NB4 (cell line): ENCODE measurements at regions not wholly inside any gene's neighbourhood (a gene's known extent, or its start where the extent isn't known, plus 50 kb on each side); places are given as distances from the start of the nearest gene placed in this dataset.

Experiments used
- DNase-seq: peaks from one replicate; pipeline ENCODE4 v3.0.0; 2010; ENCODE audit warnings: low read depth
- H3K4me3 ChIP-seq: one replicate; pipeline ENCODE4 v1.5.1; 2011; ENCODE audit warnings: mild to moderate bottlenecking, low read depth, low read length, moderate library complexity
- MYC ChIP-seq: IDR thresholded peaks from 2 replicates; pipeline ENCODE4 v1.6.1; 2011; ENCODE audit warnings: low read depth, low read length
- POLR2A ChIP-seq: IDR thresholded peaks from 2 replicates; pipeline ENCODE4 v1.6.1; 2011; ENCODE audit warnings: mild to moderate bottlenecking; ENCODE audit not compliant: insufficient read length; ENCODE audit errors: extremely low read depth
- TF ChIP-seq, protein P1 (sequence below): IDR thresholded peaks from 2 replicates; pipeline ENCODE4 v1.6.1; 2011; ENCODE audit warnings: low read depth, low read length
- TF ChIP-seq, protein P2 (sequence below): IDR thresholded peaks from one replicate; pipeline ENCODE4 v1.5.1; 2012; ENCODE audit warnings: low read depth, low read length

DNA sequence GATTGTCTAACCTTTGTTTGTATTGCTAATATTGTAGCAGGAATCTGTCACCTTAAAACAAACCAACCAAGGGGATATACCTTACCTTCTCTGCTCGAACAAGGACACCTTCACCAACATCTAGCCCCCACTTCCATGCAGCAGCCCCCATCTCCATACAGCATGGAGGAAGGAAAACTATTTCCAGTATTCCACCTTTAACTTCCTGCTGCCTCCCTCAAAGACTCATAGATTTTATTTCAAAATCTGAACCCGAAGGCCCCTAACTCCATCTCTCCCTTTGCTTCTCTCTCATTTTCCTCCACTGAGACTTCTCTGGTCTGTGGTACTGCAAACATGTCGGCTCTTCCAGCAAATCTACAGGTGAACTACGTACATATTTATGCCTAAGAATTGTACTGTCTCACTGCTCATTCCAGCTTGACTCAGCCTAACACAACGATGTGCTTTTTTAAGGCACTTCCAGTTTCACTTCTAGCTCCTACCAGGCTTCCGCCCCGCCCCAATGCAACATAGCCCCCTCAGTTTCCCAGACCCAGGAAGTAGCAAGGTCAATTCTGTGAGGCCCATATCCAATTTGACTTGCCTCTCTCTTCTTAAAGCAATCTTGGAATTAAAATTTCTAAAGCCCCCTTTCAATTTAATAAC lies 70.7 kb upstream of the RNF38 start:
- TF ChIP-seq, protein P1, sequence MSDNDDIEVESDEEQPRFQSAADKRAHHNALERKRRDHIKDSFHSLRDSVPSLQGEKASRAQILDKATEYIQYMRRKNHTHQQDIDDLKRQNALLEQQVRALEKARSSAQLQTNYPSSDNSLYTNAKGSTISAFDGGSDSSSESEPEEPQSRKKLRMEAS, result no peak
- TF ChIP-seq, protein P2, sequence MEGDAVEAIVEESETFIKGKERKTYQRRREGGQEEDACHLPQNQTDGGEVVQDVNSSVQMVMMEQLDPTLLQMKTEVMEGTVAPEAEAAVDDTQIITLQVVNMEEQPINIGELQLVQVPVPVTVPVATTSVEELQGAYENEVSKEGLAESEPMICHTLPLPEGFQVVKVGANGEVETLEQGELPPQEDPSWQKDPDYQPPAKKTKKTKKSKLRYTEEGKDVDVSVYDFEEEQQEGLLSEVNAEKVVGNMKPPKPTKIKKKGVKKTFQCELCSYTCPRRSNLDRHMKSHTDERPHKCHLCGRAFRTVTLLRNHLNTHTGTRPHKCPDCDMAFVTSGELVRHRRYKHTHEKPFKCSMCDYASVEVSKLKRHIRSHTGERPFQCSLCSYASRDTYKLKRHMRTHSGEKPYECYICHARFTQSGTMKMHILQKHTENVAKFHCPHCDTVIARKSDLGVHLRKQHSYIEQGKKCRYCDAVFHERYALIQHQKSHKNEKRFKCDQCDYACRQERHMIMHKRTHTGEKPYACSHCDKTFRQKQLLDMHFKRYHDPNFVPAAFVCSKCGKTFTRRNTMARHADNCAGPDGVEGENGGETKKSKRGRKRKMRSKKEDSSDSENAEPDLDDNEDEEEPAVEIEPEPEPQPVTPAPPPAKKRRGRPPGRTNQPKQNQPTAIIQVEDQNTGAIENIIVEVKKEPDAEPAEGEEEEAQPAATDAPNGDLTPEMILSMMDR, result no peak
- TF ChIP-seq POLR2A (no peak), MYC (no peak)
- DNase-seq, result peak; percentile 45
- H3K4me3 ChIP-seq, result no peak overlapping the region

DNA sequence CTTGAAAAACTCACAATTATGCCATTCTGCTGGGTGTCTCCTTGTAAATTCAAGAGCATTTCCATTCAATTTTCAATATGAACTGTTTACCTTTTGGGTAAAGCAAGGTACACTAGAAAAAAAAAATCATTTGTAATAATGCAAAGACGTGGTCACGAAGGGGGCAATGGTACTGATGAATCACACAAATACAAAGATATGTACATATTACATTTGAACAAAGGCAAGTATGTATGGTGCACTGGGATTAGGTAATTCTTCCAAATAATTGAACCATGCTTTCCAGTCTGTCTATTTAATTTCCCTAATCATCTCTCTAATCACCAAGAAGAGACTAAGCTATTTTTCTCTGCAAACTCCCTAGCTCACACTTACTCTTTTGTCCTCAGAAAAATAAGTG lies 63.4 kb upstream of the RNF38 start:
- H3K4me3 ChIP-seq, result no peak overlapping the region
- no peak for DNase-seq
- TF ChIP-seq MYC (no peak), POLR2A (no peak)
- TF ChIP-seq, protein P2, result no peak
- TF ChIP-seq, protein P1, result no peak

DNA sequence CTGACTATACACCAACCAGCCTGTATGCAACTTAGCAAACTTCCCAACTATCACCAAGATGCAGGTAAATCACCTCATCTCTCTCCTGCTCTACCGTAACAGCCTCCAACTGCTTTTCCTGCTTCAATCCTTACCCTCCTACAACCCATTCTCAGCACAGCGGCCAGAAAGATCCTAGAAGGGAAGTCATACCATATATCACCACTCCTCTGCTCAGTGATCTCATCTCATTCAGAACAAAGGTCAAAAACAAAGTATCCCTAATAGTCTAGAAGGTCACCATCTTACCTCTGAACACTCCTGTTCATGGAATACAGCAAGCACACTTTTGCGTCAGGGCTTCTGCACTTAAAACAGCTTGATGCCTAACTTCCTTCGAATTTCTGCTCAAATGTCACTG lies 62.2 kb upstream of the RNF38 start:
- TF ChIP-seq, protein P2, result no peak
- TF ChIP-seq, protein P1, result no peak

DNA sequence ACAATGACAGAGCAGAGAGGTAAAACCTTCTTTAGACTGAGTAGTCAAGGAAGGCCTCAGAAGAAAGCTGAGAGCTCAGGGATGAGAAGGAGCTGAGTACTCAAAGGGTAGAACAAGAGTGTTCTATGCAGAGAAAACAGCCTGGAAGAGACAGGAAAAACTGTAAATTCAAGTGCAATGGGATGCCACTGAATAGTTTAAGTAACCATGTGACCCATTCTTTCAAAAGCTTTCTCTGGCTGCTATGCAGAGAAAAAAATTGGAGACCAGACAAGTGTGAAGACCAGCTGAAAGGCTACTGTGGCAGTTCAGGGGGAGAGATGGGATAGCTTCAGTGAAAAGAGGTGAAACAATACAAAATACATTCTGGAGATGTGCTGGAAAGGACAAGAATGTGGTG lies 61.3 kb upstream of the RNF38 start:
- no peak for DNase-seq
- TF ChIP-seq MYC (no peak), POLR2A (no peak)
- TF ChIP-seq, protein P2, result no peak
- TF ChIP-seq, protein P1, result no peak
- no peak overlapping the region for H3K4me3 ChIP-seq

More for the DNA sequence above, 62.2 kb upstream of the RNF38 start:
- no peak for DNase-seq
- H3K4me3 ChIP-seq, result no peak overlapping the region

DNA sequence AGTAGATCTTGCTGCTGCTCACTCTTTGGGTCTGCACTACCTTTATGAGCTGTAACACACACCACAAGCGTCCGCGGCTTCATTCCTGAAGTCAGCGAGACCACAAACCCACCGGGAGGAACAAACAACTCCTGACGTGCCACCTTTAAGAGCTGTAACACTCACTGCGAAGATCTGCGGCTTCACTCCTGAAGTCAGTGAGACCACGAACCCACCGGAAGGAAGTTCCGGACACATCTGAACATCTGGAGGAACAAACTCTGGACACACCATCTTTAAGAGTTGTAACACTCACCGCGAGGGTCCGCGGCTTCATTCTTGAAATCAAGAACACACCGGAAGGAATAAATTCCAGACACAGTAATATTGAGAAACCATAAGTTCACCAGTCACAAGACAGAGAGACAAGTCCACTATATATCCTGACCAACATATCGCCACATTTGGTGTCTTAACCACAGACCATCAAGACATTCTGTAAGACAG lies 58.4 kb upstream of the RNF38 start:
- DNase-seq, result peak; percentile 75
- H3K4me3 ChIP-seq, result peak overlapping the region; percentile 32

GRCh38 chr9:36457836-36458429 lies 57.9 kb upstream of the RNF38 start:
- H3K4me3 ChIP-seq, result peak overlapping the region; percentile 7
- TF ChIP-seq MYC (no peak), POLR2A (no peak)
- TF ChIP-seq, protein P2, result no peak
- TF ChIP-seq, protein P1, result no peak
- no peak for DNase-seq
